GM13976 (cell line): ENCODE measurements at regions not wholly inside any gene's neighbourhood (a gene's known extent, or its start where the extent isn't known, plus 50 kb on each side); places are given as distances from the start of the nearest gene placed in this dataset.
"Not testable (repeated sequence)": the region's sequence is repeated elsewhere in the genome, so short reads cannot be mapped to it uniquely, and the experiment has no call there.

Experiments
- DNase-seq: peaks from one replicate; pipeline ENCODE4 v3.0.0; 2012; ENCODE audit warnings: low spot score
- CTCF ChIP-seq: IDR thresholded peaks from 2 replicates; pipeline ENCODE4 v1.5.1; 2012; ENCODE audit warnings: borderline replicate concordance, mild to moderate bottlenecking; ENCODE audit not compliant: insufficient read depth; ENCODE audit errors: extremely low read depth, missing control alignments, control extremely low read depth
- in situ Hi-C: fragments of 300-500 bp; cut with MboI; formaldehyde crosslinking; loops from one replicate; pipeline ENCODE4 v1.12.0; 2022; ENCODE audit warnings: low sequenced_read_pairs, mixed read lengths, inconsistent platforms; ENCODE audit not compliant: unreplicated experiment

GRCh38 chr4:67325791-67326190 is 219.5 kb downstream of the CENPC start:
- in situ Hi-C loops: no loop called here
- TF ChIP-seq CTCF: no peak
- no peak for DNase-seq

- TF ChIP-seq CTCF: no peak
- in situ Hi-C loops: no loop called here
Observed at GRCh38 chr4:67320645-67321044, 224.7 kb downstream of the CENPC start.

GRCh38 chr4:67319607-67320006 is 225.7 kb downstream of the CENPC start:
- in situ Hi-C loops, DNase-seq: not testable (repeated sequence)

More at GRCh38 chr4:67320645-67321044, 224.7 kb downstream of the CENPC start:
- no peak for DNase-seq

GRCh38 chr4:67300497-67301185 is 244.7 kb downstream of the CENPC start:
- in situ Hi-C loops, DNase-seq: not testable (repeated sequence)

GRCh38 chr4:67292636-67293035 is 252.7 kb downstream of the CENPC start:
- in situ Hi-C loops: no loop called here
- DNase-seq: no peak
- no peak for TF ChIP-seq CTCF

- no peak for DNase-seq
- TF ChIP-seq CTCF: no peak
- in situ Hi-C loops: no loop called here
Observed at GRCh38 chr4:67292045-67292444, 253.3 kb downstream of the CENPC start.

GRCh38 chr4:67291644-67292043 is 253.7 kb downstream of the CENPC start:
- in situ Hi-C loops: no loop called here
- no peak for TF ChIP-seq CTCF
- no peak for DNase-seq

GRCh38 chr4:67288964-67289363 is 256.3 kb downstream of the CENPC start:
- peak; percentile 40 for TF ChIP-seq CTCF
- peak; percentile 29 for DNase-seq
- in situ Hi-C loops: no loop called here
